ENCODE measurements at regions not wholly inside any gene's neighbourhood (a gene's known extent, or its start where the extent isn't known, plus 50 kb on each side); places are given as distances from the start of the nearest gene placed in this dataset.

- H3K9me3 Mint-ChIP-seq (ENCODE audit: insufficient read depth): peaks cover 8% of the 10 kb centered on the region
- ChIA-PET POLR2A (no interaction called here), CTCF (no interaction called here)
- no peaks in the 10 kb centered on the region for H3K79me2 ChIP-seq (ENCODE audit: control insufficient read depth, insufficient read depth, low read length)
- 9% methylated on average over 1 of the region's 3 CpGs for WGBS (ENCODE audit: insufficient coverage)
- peaks cover 2 to 3% of the 10 kb centered on the region in 2 donors for H3K4me1 ChIP-seq (ENCODE audit: control insufficient read depth in 2 of 2, insufficient read depth in 2 of 2, low read length in 2 of 2)
- no peak overlapping the region for H3K4me2 ChIP-seq (replicated peaks; ENCODE audit: low read depth, low read length, poor library complexity, severe bottlenecking)
- H3K4me1 Mint-ChIP-seq: peaks cover 2% of the 10 kb centered on the region
- H3K36me3 ChIP-seq (replicated peaks in 1 of 2; ENCODE audit: control extremely low read depth in 1 of 2, control insufficient read depth in 1 of 2, extremely low read depth in 1 of 2, insufficient read depth in 2 of 2, low read length in 1 of 2): no peaks in the 10 kb centered on the region
- H2AFZ ChIP-seq (ENCODE audit: insufficient read depth, low read depth, low read length, poor library complexity, severe bottlenecking): no peak overlapping the region
- H4K20me1 ChIP-seq (ENCODE audit: control insufficient read depth, insufficient read depth, low read length, poor library complexity, severe bottlenecking): no peaks in the 10 kb centered on the region
- ATAC-seq (ENCODE audit: low read depth) (no peak), DNase-seq (no peak)
- no peak overlapping the region for H3K4me3 Mint-ChIP-seq
- no peak overlapping the region for H3K4me3 ChIP-seq (ENCODE audit: control extremely low read depth in 1 of 5, extremely low read depth in 1 of 5, insufficient read depth in 1 of 5, low read depth in 2 of 5, low read length in 4 of 5)
- no peak overlapping the region for H3K9ac ChIP-seq (ENCODE audit: low read length)
- no peak overlapping the region for H3K27ac ChIP-seq (ENCODE audit: low read length in 2 of 2)
- H3K27ac Mint-ChIP-seq: no peak overlapping the region
- intact Hi-C loops (cut with micrococcal nuclease): no loop called here
- no peaks in the 10 kb centered on the region for H3K9me3 ChIP-seq (ENCODE audit: control extremely low read depth in 1 of 3, control insufficient read depth in 2 of 3, insufficient read depth in 1 of 3, low read length in 2 of 3)
- H3K27me3 Mint-ChIP-seq: peaks cover 56% of the 10 kb centered on the region
- peaks cover 0 to 5% (median 4%) of the 10 kb centered on the region in 4 experiments for H3K27me3 ChIP-seq (replicated peaks in 1 of 4; ENCODE audit: control extremely low read depth in 1 of 4, control insufficient read depth in 3 of 4, insufficient read depth in 4 of 4, low read length in 3 of 4)
- TF ChIP-seq EZH2 (IDR thresholded peaks at IDR 0.05; ENCODE audit: borderline replicate concordance, insufficient read depth, low read depth, low read length, poor library complexity, severe bottlenecking) (no peak), CTCF (IDR thresholded peaks at IDR 0.05) (no peak)
Measured at GRCh38 chr7:25821225-25821624, 330.8 kb upstream of the NFE2L3 start.

- peaks cover 2 to 3% of the 10 kb centered on the region in 2 donors for H3K4me1 ChIP-seq (ENCODE audit: control insufficient read depth in 2 of 2, insufficient read depth in 2 of 2, low read length in 2 of 2)
- no peak overlapping the region for H3K27ac ChIP-seq (ENCODE audit: low read length in 2 of 2)
- ATAC-seq (ENCODE audit: low read depth) (no peak), DNase-seq (no peak)
- peaks cover 0 to 5% (median 2%) of the 10 kb centered on the region in 4 experiments for H3K27me3 ChIP-seq (replicated peaks in 1 of 4; ENCODE audit: control extremely low read depth in 1 of 4, control insufficient read depth in 3 of 4, insufficient read depth in 4 of 4, low read length in 3 of 4)
- peaks cover 49% of the 10 kb centered on the region for H3K27me3 Mint-ChIP-seq
- H3K4me2 ChIP-seq (replicated peaks; ENCODE audit: low read depth, low read length, poor library complexity, severe bottlenecking): no peak overlapping the region
- ChIA-PET POLR2A (no interaction called here), CTCF (no interaction called here)
- no peaks in the 10 kb centered on the region for H3K36me3 ChIP-seq (replicated peaks in 1 of 2; ENCODE audit: control extremely low read depth in 1 of 2, control insufficient read depth in 1 of 2, extremely low read depth in 1 of 2, insufficient read depth in 2 of 2, low read length in 1 of 2)
- H3K9me3 Mint-ChIP-seq (ENCODE audit: insufficient read depth): peaks cover 1% of the 10 kb centered on the region
- WGBS (ENCODE audit: insufficient coverage): 93% methylated on average over 2 of the region's 4 CpGs
- intact Hi-C loops (cut with micrococcal nuclease): no loop called here
- H3K4me1 Mint-ChIP-seq: peaks cover 2% of the 10 kb centered on the region
- TF ChIP-seq EZH2 (IDR thresholded peaks at IDR 0.05; ENCODE audit: borderline replicate concordance, insufficient read depth, low read depth, low read length, poor library complexity, severe bottlenecking) (no peak), CTCF (IDR thresholded peaks at IDR 0.05) (no peak)
- no peak overlapping the region for H2AFZ ChIP-seq (ENCODE audit: insufficient read depth, low read depth, low read length, poor library complexity, severe bottlenecking)
- H3K4me3 Mint-ChIP-seq: no peak overlapping the region
- no peaks in the 10 kb centered on the region for H3K9me3 ChIP-seq (ENCODE audit: control extremely low read depth in 1 of 3, control insufficient read depth in 2 of 3, insufficient read depth in 1 of 3, low read length in 2 of 3)
- no peaks in the 10 kb centered on the region for H4K20me1 ChIP-seq (ENCODE audit: control insufficient read depth, insufficient read depth, low read length, poor library complexity, severe bottlenecking)
- H3K4me3 ChIP-seq (ENCODE audit: control extremely low read depth in 1 of 5, extremely low read depth in 1 of 5, insufficient read depth in 1 of 5, low read depth in 2 of 5, low read length in 4 of 5): no peak overlapping the region
- H3K79me2 ChIP-seq (ENCODE audit: control insufficient read depth, insufficient read depth, low read length): no peaks in the 10 kb centered on the region
- H3K9ac ChIP-seq (ENCODE audit: low read length): no peak overlapping the region
- no peak overlapping the region for H3K27ac Mint-ChIP-seq
Measured at GRCh38 chr7:25822823-25823222, 329.2 kb upstream of the NFE2L3 start.
